ENCODE measurements at regions not wholly inside any gene's neighbourhood (a gene's known extent, or its start where the extent isn't known, plus 50 kb on each side); places are given as distances from the start of the nearest gene placed in this dataset.

- Histone ChIP-seq H3K4me3 (no peak overlapping the region), H3K9me3 (no peaks in the 10 kb centered on the region), H3K4me1 (peaks cover 0 to 4% (median 0%) of the 10 kb centered on the region in 4 donors), H3K27me3 (no peaks in the 10 kb centered on the region), H3K27ac (peak overlapping the region in 2 of 3 donors; percentile 7 to 24), H3K36me3 (no peaks in the 10 kb centered on the region)
- TF ChIP-seq CTCF (IDR thresholded peaks at IDR 0.05) = no peak
- no peak for TF ChIP-seq POLR2A (IDR thresholded peaks at IDR 0.05)
- WGBS (ENCODE audit: insufficient coverage, low coverage, low lambda C conversion rate, missing lambda C conversion rate) = 68% methylated on average over 3 of the region's 3 CpGs
- DNase-seq (no peak), ATAC-seq (no peak)
- intact Hi-C loops (cut with DNase I) = no loop called here
These were observed 82.0 kb downstream of the DISP1 start for GRCh38 chr1:222896630-222897526.

GRCh38 chr1:222897527-222898190, 82.8 kb downstream of the DISP1 start:
- H3K27me3 ChIP-seq = no peaks in the 10 kb centered on the region
- peaks cover 0 to 4% (median 0%) of the 10 kb centered on the region in 4 donors for H3K4me1 ChIP-seq
- ATAC-seq (peak in 3 of 4 donors; percentile 23 to 57 (median 43)), DNase-seq (no peak)
- TF ChIP-seq CTCF (IDR thresholded peaks at IDR 0.05) (no peak), POLR2A (IDR thresholded peaks at IDR 0.05) (no peak)
- H3K27ac ChIP-seq = peak overlapping the region; percentile 7 to 42 (median 24)
- H3K4me3 ChIP-seq = peak overlapping the region in 2 of 3 donors; percentile 0 to 16
- WGBS (ENCODE audit: insufficient coverage, low coverage, low lambda C conversion rate, missing lambda C conversion rate) = 21% methylated on average over 4 of the region's 4 CpGs
- H3K36me3 ChIP-seq = no peaks in the 10 kb centered on the region
- intact Hi-C loops (cut with DNase I) = no loop called here
- no peaks in the 10 kb centered on the region for H3K9me3 ChIP-seq

GRCh38 chr1:222898191-222898527, 83.3 kb downstream of the DISP1 start:
- peak; percentile 26 to 44 (median 38) for ATAC-seq
- TF ChIP-seq CTCF (IDR thresholded peaks at IDR 0.05) = no peak
- TF ChIP-seq POLR2A (IDR thresholded peaks at IDR 0.05) = no peak
- no peaks in the 10 kb centered on the region for H3K36me3 ChIP-seq
- H3K4me3 ChIP-seq = peak overlapping the region in 1 of 3 donors; percentile 16
- WGBS (ENCODE audit: insufficient coverage, low coverage, low lambda C conversion rate, missing lambda C conversion rate) = 25% methylated on average over 1 of the region's 1 CpG
- peak overlapping the region; percentile 4 to 42 (median 24) for H3K27ac ChIP-seq
- DNase-seq = no peak
- peaks cover 0 to 4% (median 0%) of the 10 kb centered on the region in 4 donors for H3K4me1 ChIP-seq
- intact Hi-C loops (cut with DNase I) = no loop called here
- no peaks in the 10 kb centered on the region for H3K27me3 ChIP-seq
- H3K9me3 ChIP-seq = no peaks in the 10 kb centered on the region

GRCh38 chr1:222899471-222899870, 84.6 kb downstream of the DISP1 start:
- ATAC-seq (no peak), DNase-seq (no peak)
- Histone ChIP-seq H3K27ac (no peak overlapping the region), H3K4me1 (peaks cover 0 to 4% (median 0%) of the 10 kb centered on the region in 4 donors), H3K9me3 (no peaks in the 10 kb centered on the region), H3K4me3 (no peak overlapping the region), H3K27me3 (no peaks in the 10 kb centered on the region), H3K36me3 (no peaks in the 10 kb centered on the region)
- 62% methylated on average over 3 of the region's 4 CpGs for WGBS (ENCODE audit: insufficient coverage, low coverage, low lambda C conversion rate, missing lambda C conversion rate)
- no peak for TF ChIP-seq CTCF (IDR thresholded peaks at IDR 0.05)
- no peak for TF ChIP-seq POLR2A (IDR thresholded peaks at IDR 0.05)
- intact Hi-C loops (cut with DNase I) = no loop called here

Measured in right lobe of liver (tissue), 6 donors.